ENCODE measurements at regions not wholly inside any gene's neighbourhood (a gene's known extent, or its start where the extent isn't known, plus 50 kb on each side); places are given as distances from the start of the nearest gene placed in this dataset.

DNA sequence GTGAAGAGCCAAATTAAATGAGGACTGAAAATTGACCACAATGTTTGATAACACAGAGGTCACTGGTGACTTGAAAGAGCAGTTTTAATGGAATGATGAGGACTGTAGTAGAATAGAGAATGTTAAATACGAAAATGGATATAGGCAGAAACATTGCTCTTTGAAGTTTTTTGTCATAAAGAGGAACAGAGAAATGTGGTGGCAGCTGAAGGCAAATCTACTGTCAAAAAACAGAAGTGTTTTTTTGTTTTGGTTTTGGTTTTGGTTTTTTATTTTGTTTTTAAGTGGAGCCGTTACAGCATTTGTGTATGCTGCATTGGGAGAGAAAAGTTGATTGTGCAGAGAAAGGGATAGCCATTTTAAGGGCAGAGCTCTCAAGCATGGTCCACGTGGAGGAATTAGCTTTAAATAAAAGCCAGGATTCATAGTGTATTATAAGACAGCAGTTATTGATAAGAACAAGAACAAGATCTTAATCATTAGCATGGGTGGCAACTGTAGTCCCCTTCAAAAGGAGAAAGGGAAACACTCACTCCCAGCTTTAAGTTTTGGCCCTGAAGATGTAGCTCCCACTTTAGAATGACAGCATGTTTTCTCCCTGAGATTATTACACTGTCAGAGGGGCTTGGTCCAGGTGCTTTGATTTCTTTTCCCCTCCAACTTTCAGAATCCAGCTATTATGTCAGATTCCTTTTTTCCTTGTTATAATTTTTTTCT, 156.7 kb upstream of the BET1 start:
- Histone ChIP-seq H3K4me1 (ENCODE audit: control insufficient read depth in 1 of 2, insufficient read depth in 2 of 2, low read length in 2 of 2) (peaks cover 6 to 12% of the 10 kb centered on the region in 2 donors), H3K9ac (ENCODE audit: insufficient read depth, low read length, poor library complexity, severe bottlenecking) (peak overlapping the region; percentile 60), H3K27me3 (ENCODE audit: control insufficient read depth in 2 of 2, insufficient read depth in 2 of 2, low read length in 2 of 2) (no peaks in the 10 kb centered on the region), H4K20me1 (ENCODE audit: insufficient read depth, low read length) (no peaks in the 10 kb centered on the region), H3K79me2 (ENCODE audit: insufficient read depth, low read length) (no peaks in the 10 kb centered on the region), H3K9me3 (replicated peaks in 1 of 2; ENCODE audit: control insufficient read depth in 1 of 2, insufficient read depth in 1 of 2, low read length in 2 of 2) (no peaks in the 10 kb centered on the region), H3K4me2 (replicated peaks; ENCODE audit: extremely low read depth, low read length, poor library complexity, severe bottlenecking) (peak overlapping the region; percentile 86), H3K36me3 (replicated peaks in 1 of 2; ENCODE audit: control insufficient read depth in 1 of 2, insufficient read depth in 2 of 2, low read length in 2 of 2) (no peaks in the 10 kb centered on the region), H3K4me3 (replicated peaks in 1 of 3; ENCODE audit: low read depth in 2 of 3, low read length in 3 of 3) (peak overlapping the region; percentile 39 to 88 (median 77)), H3K27ac (ENCODE audit: low read depth in 1 of 2, low read length in 2 of 2) (peak overlapping the region in 1 of 2 donors; percentile 90), H2AFZ (ENCODE audit: insufficient read depth, low read depth, low read length, poor library complexity, severe bottlenecking) (peak overlapping the region; percentile 89)
- WGBS (ENCODE audit: insufficient coverage): 0% methylated on average over 2 of the region's 3 CpGs
- H3K4me1 Mint-ChIP-seq: peaks cover 15% of the 10 kb centered on the region
- intact Hi-C loops (cut with micrococcal nuclease): no loop called here
- peak; percentile 14 to 50 (median 37) for DNase-seq
- H3K4me3 Mint-ChIP-seq: peak overlapping the region; percentile 67 to 93
- peaks cover 0 to 2% (median 0%) of the 10 kb centered on the region in 3 donors for H3K27me3 Mint-ChIP-seq (ENCODE audit: low read depth in 3 of 3)
- H3K36me3 Mint-ChIP-seq: no peaks in the 10 kb centered on the region
- peak overlapping the region; percentile 77 to 91 (median 88) for H3K27ac Mint-ChIP-seq
- TF ChIP-seq, protein P1, sequence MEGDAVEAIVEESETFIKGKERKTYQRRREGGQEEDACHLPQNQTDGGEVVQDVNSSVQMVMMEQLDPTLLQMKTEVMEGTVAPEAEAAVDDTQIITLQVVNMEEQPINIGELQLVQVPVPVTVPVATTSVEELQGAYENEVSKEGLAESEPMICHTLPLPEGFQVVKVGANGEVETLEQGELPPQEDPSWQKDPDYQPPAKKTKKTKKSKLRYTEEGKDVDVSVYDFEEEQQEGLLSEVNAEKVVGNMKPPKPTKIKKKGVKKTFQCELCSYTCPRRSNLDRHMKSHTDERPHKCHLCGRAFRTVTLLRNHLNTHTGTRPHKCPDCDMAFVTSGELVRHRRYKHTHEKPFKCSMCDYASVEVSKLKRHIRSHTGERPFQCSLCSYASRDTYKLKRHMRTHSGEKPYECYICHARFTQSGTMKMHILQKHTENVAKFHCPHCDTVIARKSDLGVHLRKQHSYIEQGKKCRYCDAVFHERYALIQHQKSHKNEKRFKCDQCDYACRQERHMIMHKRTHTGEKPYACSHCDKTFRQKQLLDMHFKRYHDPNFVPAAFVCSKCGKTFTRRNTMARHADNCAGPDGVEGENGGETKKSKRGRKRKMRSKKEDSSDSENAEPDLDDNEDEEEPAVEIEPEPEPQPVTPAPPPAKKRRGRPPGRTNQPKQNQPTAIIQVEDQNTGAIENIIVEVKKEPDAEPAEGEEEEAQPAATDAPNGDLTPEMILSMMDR (IDR thresholded peaks at IDR 0.05): no peak
- peaks cover 0 to 4% (median 2%) of the 10 kb centered on the region in 7 donors for H3K9me3 Mint-ChIP-seq

DNA sequence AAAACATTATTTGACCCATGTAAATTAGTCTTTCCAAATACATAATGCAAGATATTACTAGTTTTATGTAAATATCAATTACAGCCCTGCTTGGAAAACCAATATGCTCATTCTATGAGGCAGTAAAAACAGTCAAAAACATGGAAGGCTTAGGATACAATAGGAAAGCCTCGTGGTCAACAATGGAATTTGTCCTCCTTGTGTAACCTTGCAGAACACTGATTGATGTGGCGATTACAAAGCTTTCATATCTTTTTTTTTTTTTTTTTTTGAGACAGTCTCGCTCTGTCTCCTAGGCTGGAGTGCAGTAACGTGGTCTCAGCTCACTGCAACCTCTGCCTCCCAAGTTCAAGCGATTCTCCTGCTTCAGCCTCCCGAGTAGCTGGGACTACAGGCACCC, 157.3 kb upstream of the BET1 start:
- H3K79me2 ChIP-seq (ENCODE audit: insufficient read depth, low read length): no peaks in the 10 kb centered on the region
- H3K27me3 ChIP-seq (ENCODE audit: control insufficient read depth in 2 of 2, insufficient read depth in 2 of 2, low read length in 2 of 2): no peaks in the 10 kb centered on the region
- peak overlapping the region; percentile 60 for H3K9ac ChIP-seq (ENCODE audit: insufficient read depth, low read length, poor library complexity, severe bottlenecking)
- peaks cover 0 to 1% (median 0%) of the 10 kb centered on the region in 3 donors for H3K27me3 Mint-ChIP-seq (ENCODE audit: low read depth in 3 of 3)
- no peaks in the 10 kb centered on the region for H4K20me1 ChIP-seq (ENCODE audit: insufficient read depth, low read length)
- peak overlapping the region; percentile 89 for H2AFZ ChIP-seq (ENCODE audit: insufficient read depth, low read depth, low read length, poor library complexity, severe bottlenecking)
- H3K4me1 Mint-ChIP-seq: peaks cover 15% of the 10 kb centered on the region
- peak overlapping the region in 1 of 2 donors; percentile 93 for H3K4me3 Mint-ChIP-seq
- peak overlapping the region; percentile 77 to 91 (median 88) for H3K27ac Mint-ChIP-seq
- H3K4me3 ChIP-seq (replicated peaks in 1 of 3; ENCODE audit: low read depth in 2 of 3, low read length in 3 of 3): peak overlapping the region in 2 of 3 experiments; percentile 39 to 77
- H3K4me2 ChIP-seq (replicated peaks; ENCODE audit: extremely low read depth, low read length, poor library complexity, severe bottlenecking): peak overlapping the region; percentile 86
- H3K9me3 ChIP-seq (replicated peaks in 1 of 2; ENCODE audit: control insufficient read depth in 1 of 2, insufficient read depth in 1 of 2, low read length in 2 of 2): peaks cover 0 to 3% of the 10 kb centered on the region in 2 donors
- no peaks in the 10 kb centered on the region for H3K36me3 Mint-ChIP-seq
- H3K9me3 Mint-ChIP-seq: peaks cover 0 to 7% (median 3%) of the 10 kb centered on the region in 7 donors
- no CpG with 5 or more reads among the region's 6 CpGs for WGBS (ENCODE audit: insufficient coverage)
- TF ChIP-seq, protein P1 (IDR thresholded peaks at IDR 0.05): no peak
- H3K36me3 ChIP-seq (replicated peaks in 1 of 2; ENCODE audit: control insufficient read depth in 1 of 2, insufficient read depth in 2 of 2, low read length in 2 of 2): no peaks in the 10 kb centered on the region
- H3K4me1 ChIP-seq (ENCODE audit: control insufficient read depth in 1 of 2, insufficient read depth in 2 of 2, low read length in 2 of 2): peaks cover 6 to 12% of the 10 kb centered on the region in 2 donors
- DNase-seq: no peak
- intact Hi-C loops (cut with micrococcal nuclease): no loop called here
- H3K27ac ChIP-seq (ENCODE audit: low read depth in 1 of 2, low read length in 2 of 2): peak overlapping the region in 1 of 2 donors; percentile 90

Data from CD14-positive monocyte (primary cell).